Right forelimb (tissue), 1 donor: ENCODE measurements at regions not wholly inside any gene's neighbourhood (a gene's known extent, or its start where the extent isn't known, plus 50 kb on each side); places are given as distances from the start of the nearest gene placed in this dataset.
A peak's percentile ranks its signal among the peaks of the same experiment; 100 is the strongest.
"Not testable (repeated sequence)": the region's sequence is repeated elsewhere in the genome, so short reads cannot be mapped to it uniquely, and the experiment has no call there.

Source experiments
- DNase-seq: peaks from one replicate; pipeline ENCODE4 v3.0.0-alpha.2; 2018

- no peak for DNase-seq
These were observed 50.8 kb upstream of the BEND6 start for GRCh38 chr6:56904068-56904467.

GRCh38 chr6:56902641-56903464, 52.1 kb upstream of the BEND6 start:
- peak; percentile 57 for DNase-seq

GRCh38 chr6:56900784-56901183, 54.1 kb upstream of the BEND6 start:
- no peak for DNase-seq

GRCh38 chr6:56899753-56900152, 55.2 kb upstream of the BEND6 start:
- no peak for DNase-seq

GRCh38 chr6:56899311-56899710, 55.6 kb upstream of the BEND6 start:
- no peak for DNase-seq

GRCh38 chr6:56897789-56898529, 56.9 kb upstream of the BEND6 start:
- DNase-seq: no peak

- no peak for DNase-seq
These were observed 63.2 kb upstream of the BEND6 start for GRCh38 chr6:56891754-56892153.

- DNase-seq: no peak
These were observed 64.1 kb upstream of the BEND6 start for GRCh38 chr6:56890683-56891429.

GRCh38 chr6:56890066-56890465, 64.8 kb upstream of the BEND6 start:
- DNase-seq: no peak

GRCh38 chr6:56889492-56889891, 65.4 kb upstream of the BEND6 start:
- no peak for DNase-seq

GRCh38 chr6:56888687-56889086, 66.2 kb upstream of the BEND6 start:
- no peak for DNase-seq

- DNase-seq: no peak
These were observed 67.8 kb upstream of the BEND6 start for GRCh38 chr6:56887086-56887485.

- DNase-seq: no peak
These were observed 77.0 kb upstream of the BEND6 start for GRCh38 chr6:56877922-56878321.

- DNase-seq: no peak
These were observed 78.9 kb upstream of the BEND6 start for GRCh38 chr6:56875961-56876360.

GRCh38 chr6:56875523-56875922, 79.4 kb upstream of the BEND6 start:
- no peak for DNase-seq

- DNase-seq: no peak
These were observed 80.6 kb upstream of the BEND6 start for GRCh38 chr6:56874328-56874727.

- not testable (repeated sequence) for DNase-seq
These were observed 84.9 kb upstream of the BEND6 start for GRCh38 chr6:56870053-56870452.

- DNase-seq: no peak
These were observed 85.6 kb upstream of the BEND6 start for GRCh38 chr6:56869346-56869745.

- no peak for DNase-seq
These were observed 86.2 kb upstream of the BEND6 start for GRCh38 chr6:56868687-56869086.

- no peak for DNase-seq
These were observed 87.9 kb upstream of the BEND6 start for GRCh38 chr6:56866917-56867522.

GRCh38 chr6:56865081-56865875, 89.6 kb upstream of the BEND6 start:
- no peak for DNase-seq

GRCh38 chr6:56864171-56864616, 90.7 kb upstream of the BEND6 start:
- DNase-seq: no peak
